HG03097 (cell line): ENCODE measurements at regions not wholly inside any gene's neighbourhood (a gene's known extent, or its start where the extent isn't known, plus 50 kb on each side); places are given as distances from the start of the nearest gene placed in this dataset.

Experiments used
- ATAC-seq: cut with Tn5 transposase; IDR thresholded peaks from one replicate; pipeline ENCODE4 v1.9.1; 2021; ENCODE audit not compliant: unreplicated experiment, low FRiP score

- ATAC-seq, result no peak
Observed at GRCh38 chr12:19706936-19707335, 267.6 kb downstream of the AEBP2 start.

DNA sequence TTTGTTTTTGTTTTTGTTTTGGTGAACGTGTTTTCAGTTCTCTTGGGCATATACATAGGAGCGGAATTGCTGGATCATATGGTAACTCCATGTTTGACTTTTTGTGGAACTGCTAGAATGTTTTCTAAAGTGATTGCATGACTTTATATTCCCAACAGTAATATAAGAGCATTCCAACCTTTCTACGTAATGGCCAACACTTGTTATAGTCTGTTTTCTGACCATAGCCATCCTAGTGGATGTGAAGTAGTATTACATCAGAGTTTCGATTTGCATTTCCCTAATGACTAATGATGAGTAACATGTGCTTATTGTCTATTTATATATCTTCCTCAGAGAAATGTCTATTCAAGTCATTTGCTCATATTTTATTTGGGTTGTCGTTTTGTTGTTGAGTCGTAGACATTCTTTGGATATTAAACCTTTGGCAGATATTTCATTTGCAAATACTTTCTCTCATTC is 268.7 kb downstream of the AEBP2 start:
- ATAC-seq, result no peak

DNA sequence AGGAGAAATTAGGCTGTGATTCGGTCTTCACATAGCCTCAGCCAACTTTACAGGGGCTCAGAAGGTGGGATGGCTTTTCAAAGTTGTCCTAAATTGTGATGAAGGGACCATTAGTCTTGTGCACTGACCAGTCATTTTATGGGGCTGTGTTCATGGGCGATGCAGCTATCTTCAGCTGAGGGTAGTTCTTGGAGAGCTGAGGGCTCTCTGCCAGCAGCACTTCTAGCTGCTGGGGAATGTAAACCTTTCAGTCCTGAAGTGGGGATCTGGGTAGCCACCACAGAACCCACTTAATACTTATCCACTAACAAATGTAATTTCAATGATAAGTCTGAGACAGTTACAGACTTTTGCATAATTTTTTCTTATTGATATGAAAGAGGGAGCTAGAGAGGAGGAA is 270.6 kb downstream of the AEBP2 start:
- ATAC-seq, result no peak

DNA sequence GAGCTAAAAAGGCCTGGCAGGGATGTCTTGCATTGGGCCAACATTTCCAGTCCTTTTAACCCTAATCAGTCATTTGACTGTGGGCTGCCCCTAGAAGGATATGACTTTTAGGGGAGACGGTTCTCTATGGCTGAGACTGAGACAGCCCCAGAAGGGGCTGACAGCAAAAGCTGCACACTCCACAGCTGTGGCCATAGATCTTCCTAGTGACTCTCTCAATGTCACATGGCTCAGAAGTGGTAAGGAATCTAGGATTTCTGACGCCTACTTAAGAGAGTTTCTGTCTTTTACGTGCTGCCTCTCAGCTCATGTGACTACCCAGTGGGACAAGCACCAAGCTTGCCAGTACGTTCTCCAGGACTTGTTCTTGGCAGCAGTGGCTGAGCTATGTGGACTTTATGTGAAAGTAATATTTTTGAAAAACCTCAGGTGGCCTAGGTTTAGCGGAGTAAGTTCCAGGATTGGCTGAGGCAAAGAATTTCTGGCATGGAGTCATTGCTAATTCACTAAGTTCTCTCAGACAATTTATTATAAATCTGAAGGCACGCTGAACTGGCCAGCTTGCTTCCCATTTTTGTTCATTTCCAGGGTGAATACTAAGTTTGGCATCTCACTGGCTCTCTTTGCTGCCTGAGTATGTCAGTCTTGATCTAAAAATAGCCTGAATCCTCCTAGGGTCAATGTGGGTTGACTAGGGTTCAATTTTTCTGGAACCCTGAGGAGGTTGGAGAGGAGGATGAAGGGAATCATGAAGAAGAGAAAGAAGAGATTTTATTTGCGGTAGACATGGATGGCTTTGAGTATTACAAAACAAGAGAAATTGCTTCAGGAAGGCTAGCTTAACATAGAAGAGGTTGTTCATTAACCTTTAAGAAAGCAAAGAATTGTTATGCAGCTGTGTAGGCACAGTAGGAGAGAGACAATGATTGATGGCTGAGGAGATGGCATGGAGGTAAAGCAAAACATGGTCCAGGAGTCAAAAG is 271.8 kb downstream of the AEBP2 start:
- no peak for ATAC-seq

DNA sequence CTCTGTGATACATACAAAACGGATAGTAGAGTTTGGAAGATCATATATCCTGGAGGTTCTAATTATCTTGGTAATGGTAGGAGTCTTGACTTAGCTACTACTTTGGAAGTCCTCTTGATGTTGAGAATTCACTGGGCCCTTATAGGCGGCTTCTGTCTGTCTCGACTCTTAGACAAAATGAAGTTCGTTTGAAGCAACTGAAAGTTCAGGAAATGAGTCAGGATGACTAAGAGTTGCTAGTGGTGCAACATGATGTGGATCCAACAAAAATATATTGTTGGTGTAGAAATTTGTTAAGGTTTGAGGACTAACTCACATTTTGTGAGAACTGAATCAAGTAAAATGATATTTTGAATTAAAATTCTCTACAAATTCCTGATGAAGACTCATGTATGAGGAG is 272.7 kb downstream of the AEBP2 start:
- no peak for ATAC-seq

GRCh38 chr12:19718401-19718800 is 279.1 kb downstream of the AEBP2 start:
- no peak for ATAC-seq

GRCh38 chr12:19719672-19720071 is 280.4 kb downstream of the AEBP2 start:
- ATAC-seq, result no peak

- ATAC-seq, result no peak
Observed at GRCh38 chr12:19726122-19726521, 286.8 kb downstream of the AEBP2 start.

- ATAC-seq, result no peak
Observed at GRCh38 chr12:19726592-19726991, 287.3 kb downstream of the AEBP2 start.

DNA sequence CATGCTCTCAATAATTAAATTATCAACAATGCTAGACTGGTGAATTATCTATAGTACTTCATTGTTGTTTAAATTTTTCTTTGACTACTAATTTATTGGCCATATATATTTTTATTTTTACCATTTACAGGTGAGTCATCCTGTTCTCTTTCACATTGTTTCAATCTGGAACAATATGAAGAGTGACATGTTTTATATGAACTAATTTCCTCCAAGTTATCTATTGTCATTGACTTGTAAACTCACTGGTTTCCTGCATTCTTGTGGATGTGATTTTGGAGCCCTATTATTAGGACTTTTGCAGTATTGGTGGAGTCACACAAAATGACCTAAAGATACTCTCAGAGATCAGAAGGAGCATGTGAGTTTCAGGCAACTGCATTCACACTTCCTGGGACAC is 297.7 kb downstream of the AEBP2 start:
- ATAC-seq, result no peak

GRCh38 chr12:19739195-19739776 is 300.0 kb downstream of the AEBP2 start:
- no peak for ATAC-seq

- ATAC-seq, result no peak
Observed at GRCh38 chr12:19740472-19741131, 301.3 kb downstream of the AEBP2 start.

- no peak for ATAC-seq
Observed at GRCh38 chr12:19741132-19741489, 301.8 kb downstream of the AEBP2 start.

- ATAC-seq, result no peak
Observed at GRCh38 chr12:19744705-19745218, 305.5 kb downstream of the AEBP2 start.

DNA sequence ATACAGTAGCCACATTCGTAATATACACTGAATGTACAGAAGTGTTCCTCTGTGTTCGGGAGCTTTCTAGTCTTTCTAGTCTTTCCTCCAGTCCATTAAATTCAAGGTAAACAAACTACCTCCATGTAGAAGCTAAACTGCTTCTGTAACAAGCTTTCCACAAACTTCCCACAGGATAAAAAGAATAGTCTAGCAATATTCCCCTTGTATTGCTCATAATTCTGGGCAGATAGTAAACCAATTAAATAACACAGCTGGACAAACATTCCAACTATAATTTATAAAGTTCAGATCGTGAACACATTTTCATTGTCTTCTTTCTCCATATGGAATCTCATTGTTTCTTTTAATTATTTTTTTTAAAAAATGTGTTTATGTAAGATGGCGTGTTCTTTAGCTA is 307.2 kb downstream of the AEBP2 start:
- ATAC-seq, result no peak

DNA sequence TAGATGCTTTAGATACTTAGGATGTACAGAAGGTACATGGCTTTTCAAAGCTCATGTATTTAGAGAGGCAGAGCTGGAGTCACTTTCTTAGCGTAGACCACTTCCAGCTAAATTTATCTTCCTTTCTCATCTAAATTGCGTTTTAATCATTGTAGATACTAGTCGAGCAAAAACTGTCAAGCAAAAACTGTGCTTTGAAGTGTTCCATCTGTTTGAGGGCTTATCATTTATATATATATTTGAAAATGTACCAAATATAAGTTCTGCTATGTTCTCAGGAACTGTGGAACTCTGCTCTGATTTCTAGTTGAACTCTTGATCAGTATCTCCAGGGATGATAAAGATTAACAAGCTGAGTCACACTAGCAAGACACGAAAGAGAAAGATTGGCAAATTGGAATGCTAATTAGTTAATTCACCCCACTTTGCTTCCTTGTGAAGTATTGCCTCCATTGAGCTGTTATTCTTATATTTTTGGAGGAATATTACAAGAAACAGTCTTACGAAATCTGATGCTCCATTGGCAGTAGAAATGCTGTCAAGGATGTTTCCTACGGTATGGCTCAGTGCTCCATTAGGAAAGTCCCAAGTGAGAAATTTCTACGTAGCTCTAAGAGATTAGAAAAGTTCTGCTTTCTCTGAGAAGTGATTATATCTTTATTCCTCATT is 310.7 kb downstream of the AEBP2 start:
- ATAC-seq, result no peak

- ATAC-seq, result no peak
Observed at GRCh38 chr12:19751078-19751477, 311.8 kb downstream of the AEBP2 start.

DNA sequence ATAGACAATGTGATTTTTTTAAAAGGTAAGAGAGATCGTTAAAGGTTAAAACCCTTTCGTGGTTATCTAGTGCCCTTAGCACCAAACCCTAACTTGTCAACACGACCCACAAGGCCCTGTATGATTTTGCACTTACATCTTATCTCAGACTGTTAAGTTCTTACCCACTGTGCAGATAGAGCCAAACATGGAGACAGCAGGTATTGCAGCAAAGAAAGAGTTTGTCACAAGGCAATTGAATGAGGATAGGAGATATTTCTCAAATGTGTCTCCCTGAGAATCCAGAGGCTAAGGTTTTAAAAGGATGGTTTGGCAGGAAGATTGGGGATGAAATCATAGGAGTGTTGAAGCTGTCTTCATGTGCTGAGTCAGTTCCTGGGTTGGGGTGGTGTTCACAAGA is 313.4 kb downstream of the AEBP2 start:
- ATAC-seq, result no peak

- no peak for ATAC-seq
Observed at GRCh38 chr12:19755136-19755535, 315.8 kb downstream of the AEBP2 start.

- no peak for ATAC-seq
Observed at GRCh38 chr12:19757317-19757877, 318.1 kb downstream of the AEBP2 start.
